ENCODE measurements at regions not wholly inside any gene's neighbourhood (a gene's known extent, or its start where the extent isn't known, plus 50 kb on each side); places are given as distances from the start of the nearest gene placed in this dataset.

DNA sequence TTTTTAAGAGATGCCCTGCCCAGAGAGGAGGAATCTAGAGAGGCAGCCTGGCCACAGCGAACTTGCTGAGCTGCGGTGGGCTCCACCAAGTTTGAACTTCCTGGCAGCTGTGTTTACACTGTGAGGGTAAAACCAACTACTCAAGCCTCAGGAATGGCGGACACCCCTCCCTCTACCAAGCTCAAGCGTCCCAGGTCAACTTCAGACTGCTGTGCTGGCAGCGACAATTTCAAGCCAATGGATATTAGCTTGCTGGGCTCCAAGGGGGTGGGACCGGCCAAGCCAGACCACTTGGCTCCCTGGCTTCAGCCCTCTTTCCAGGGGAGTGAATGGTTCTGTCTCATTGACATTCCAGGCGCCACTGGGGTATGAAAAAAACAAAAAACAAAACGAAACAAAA is 289.4 kb downstream of the KCNS3 start:
- DNase-seq, result no peak
- Mint-ChIP-seq H3K27me3 (peaks cover 13% of the 10 kb centered on the region), H3K9me3 (no peaks in the 10 kb centered on the region), H3K36me3 (ENCODE audit: low read depth) (no peaks in the 10 kb centered on the region), H3K4me3 (no peak overlapping the region), H3K27ac (no peak overlapping the region), H3K4me1 (no peaks in the 10 kb centered on the region)
- TF ChIP-seq, protein P1, sequence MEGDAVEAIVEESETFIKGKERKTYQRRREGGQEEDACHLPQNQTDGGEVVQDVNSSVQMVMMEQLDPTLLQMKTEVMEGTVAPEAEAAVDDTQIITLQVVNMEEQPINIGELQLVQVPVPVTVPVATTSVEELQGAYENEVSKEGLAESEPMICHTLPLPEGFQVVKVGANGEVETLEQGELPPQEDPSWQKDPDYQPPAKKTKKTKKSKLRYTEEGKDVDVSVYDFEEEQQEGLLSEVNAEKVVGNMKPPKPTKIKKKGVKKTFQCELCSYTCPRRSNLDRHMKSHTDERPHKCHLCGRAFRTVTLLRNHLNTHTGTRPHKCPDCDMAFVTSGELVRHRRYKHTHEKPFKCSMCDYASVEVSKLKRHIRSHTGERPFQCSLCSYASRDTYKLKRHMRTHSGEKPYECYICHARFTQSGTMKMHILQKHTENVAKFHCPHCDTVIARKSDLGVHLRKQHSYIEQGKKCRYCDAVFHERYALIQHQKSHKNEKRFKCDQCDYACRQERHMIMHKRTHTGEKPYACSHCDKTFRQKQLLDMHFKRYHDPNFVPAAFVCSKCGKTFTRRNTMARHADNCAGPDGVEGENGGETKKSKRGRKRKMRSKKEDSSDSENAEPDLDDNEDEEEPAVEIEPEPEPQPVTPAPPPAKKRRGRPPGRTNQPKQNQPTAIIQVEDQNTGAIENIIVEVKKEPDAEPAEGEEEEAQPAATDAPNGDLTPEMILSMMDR (IDR thresholded peaks at IDR 0.05), result no peak
- CTCF ChIA-PET, result no interaction called here
- intact Hi-C loops (cut with micrococcal nuclease), result no loop called here
- ATAC-seq (ENCODE audit: low read depth), result no peak
- POLR2A ChIA-PET, result no interaction called here

DNA sequence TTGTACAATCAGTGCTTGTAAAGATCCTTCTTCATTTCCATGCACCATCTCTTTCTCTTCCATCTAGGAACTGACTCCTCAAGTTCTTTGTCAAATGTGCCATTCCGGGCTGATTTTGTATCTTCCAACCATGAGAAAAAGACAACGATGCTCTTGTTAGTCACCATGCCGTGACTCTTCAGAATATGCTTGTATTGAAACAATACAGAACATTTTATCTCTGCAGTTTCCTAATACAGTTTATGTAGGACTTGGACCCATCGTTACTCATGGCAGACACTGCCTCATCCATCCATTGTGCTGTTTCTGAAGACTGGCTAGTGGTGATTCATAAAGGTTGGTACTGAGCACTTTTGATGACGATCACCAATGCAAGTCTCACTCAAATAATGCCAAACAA is 283.2 kb downstream of the KCNS3 start:
- TF ChIP-seq, protein P1 (IDR thresholded peaks at IDR 0.05), result no peak
- Mint-ChIP-seq H3K9me3 (no peaks in the 10 kb centered on the region), H3K4me3 (no peak overlapping the region), H3K27me3 (peaks cover 12% of the 10 kb centered on the region), H3K4me1 (no peaks in the 10 kb centered on the region), H3K36me3 (ENCODE audit: low read depth) (no peaks in the 10 kb centered on the region), H3K27ac (no peak overlapping the region)
- ChIA-PET POLR2A (no interaction called here), CTCF (no interaction called here)
- no peak for ATAC-seq (ENCODE audit: low read depth)
- DNase-seq, result no peak
- intact Hi-C loops (cut with micrococcal nuclease), result no loop called here

DNA sequence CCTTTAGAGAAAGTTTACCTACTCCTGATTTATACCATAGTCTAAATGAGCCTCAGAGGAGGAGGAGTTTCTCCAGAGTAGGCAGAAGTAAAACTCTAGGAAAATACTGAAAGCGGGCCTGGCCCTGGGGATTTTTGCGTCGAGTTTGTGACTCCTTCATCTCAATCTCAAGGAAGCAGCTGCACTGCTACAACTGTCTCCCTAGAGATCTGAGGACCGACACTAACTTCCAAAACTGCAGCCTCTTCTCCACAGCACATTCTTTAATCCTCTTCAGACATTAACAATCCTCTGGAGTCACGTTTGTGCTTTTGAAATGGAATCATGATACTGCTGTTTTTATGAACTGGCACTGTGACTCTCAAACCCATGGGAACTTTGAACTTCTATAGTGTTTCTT is 281.4 kb downstream of the KCNS3 start:
- Mint-ChIP-seq H3K4me1 (no peaks in the 10 kb centered on the region), H3K36me3 (ENCODE audit: low read depth) (no peaks in the 10 kb centered on the region), H3K27me3 (peaks cover 3% of the 10 kb centered on the region), H3K4me3 (no peak overlapping the region), H3K9me3 (no peaks in the 10 kb centered on the region), H3K27ac (no peak overlapping the region)
- TF ChIP-seq, protein P1 (IDR thresholded peaks at IDR 0.05), result no peak
- no peak for DNase-seq
- intact Hi-C loops (cut with micrococcal nuclease), result no loop called here
- ChIA-PET CTCF (no interaction called here), POLR2A (no interaction called here)
- ATAC-seq (ENCODE audit: low read depth), result no peak

DNA sequence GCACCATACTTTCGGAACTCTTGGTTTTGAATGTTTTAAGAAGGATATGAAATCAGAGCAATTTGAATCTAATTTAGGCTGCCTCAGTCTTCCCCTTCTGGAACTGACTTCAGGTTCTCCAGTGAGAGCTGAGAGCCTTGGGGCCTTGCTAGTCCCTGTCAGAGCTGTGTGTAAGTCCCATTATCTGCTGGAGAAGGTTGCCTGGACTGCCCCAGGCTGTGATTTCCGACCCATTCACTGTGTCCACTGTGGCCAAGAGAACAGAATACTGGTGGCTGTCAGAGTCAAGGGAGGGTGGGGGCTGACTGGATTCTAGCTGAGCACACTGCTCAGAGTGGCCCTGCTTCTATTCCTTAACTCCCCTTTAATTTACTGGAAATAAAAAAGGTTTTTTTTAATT is 278.0 kb downstream of the KCNS3 start:
- H3K36me3 Mint-ChIP-seq (ENCODE audit: low read depth), result no peaks in the 10 kb centered on the region
- ChIA-PET CTCF (no interaction called here), POLR2A (no interaction called here)
- no peak overlapping the region for H3K4me3 Mint-ChIP-seq
- intact Hi-C loops (cut with micrococcal nuclease), result no loop called here
- no peaks in the 10 kb centered on the region for H3K9me3 Mint-ChIP-seq
- H3K27ac Mint-ChIP-seq, result no peak overlapping the region
- peaks cover 9% of the 10 kb centered on the region for H3K27me3 Mint-ChIP-seq
- TF ChIP-seq, protein P1 (IDR thresholded peaks at IDR 0.05), result no peak
- DNase-seq (no peak), ATAC-seq (ENCODE audit: low read depth) (no peak)
- H3K4me1 Mint-ChIP-seq, result no peaks in the 10 kb centered on the region

DNA sequence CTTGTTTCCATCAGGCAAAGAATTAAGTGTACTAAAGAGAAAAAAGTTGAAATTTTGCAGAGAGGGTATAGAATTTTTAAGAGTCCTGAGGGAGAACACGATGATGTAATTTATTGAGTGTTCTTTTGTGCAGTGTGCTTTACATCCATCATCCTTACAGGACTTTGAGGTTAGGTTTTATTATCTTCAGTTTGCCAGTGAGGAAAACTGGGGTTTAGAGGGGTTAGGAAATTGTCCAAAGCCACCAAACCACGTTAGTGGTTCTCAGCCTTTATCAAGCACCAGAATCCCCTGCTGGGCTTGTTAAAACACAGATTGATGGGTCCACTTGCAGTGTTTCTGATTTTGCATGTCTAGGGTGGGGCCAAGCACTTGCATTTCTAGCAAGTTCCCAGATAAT is 277.5 kb downstream of the KCNS3 start:
- no peak overlapping the region for H3K4me3 Mint-ChIP-seq
- TF ChIP-seq, protein P1 (IDR thresholded peaks at IDR 0.05), result no peak
- H3K9me3 Mint-ChIP-seq, result no peaks in the 10 kb centered on the region
- DNase-seq, result no peak
- no peaks in the 10 kb centered on the region for H3K4me1 Mint-ChIP-seq
- H3K27me3 Mint-ChIP-seq, result peaks cover 10% of the 10 kb centered on the region
- ChIA-PET POLR2A (no interaction called here), CTCF (no interaction called here)
- no peaks in the 10 kb centered on the region for H3K36me3 Mint-ChIP-seq (ENCODE audit: low read depth)
- intact Hi-C loops (cut with micrococcal nuclease), result no loop called here
- H3K27ac Mint-ChIP-seq, result no peak overlapping the region
- ATAC-seq (ENCODE audit: low read depth), result no peak

Data from activated B cell treated with CpG ODN at 0.5 μM for 24 hours (primary cell).